ENCODE measurements at regions not wholly inside any gene's neighbourhood (a gene's known extent, or its start where the extent isn't known, plus 50 kb on each side); places are given as distances from the start of the nearest gene placed in this dataset.

- no peak for DNase-seq (ENCODE audit: low read depth)
- no peak overlapping the region for H3K4me3 ChIP-seq (ENCODE audit: low read length)
- no peak for TF ChIP-seq CTCF (conservative IDR thresholded peaks at IDR 0.05; ENCODE audit: low read depth, low read length)
Observed at GRCh38 chrX:66912417-66912816, 273.5 kb upstream of the EDA2R start.

DNA sequence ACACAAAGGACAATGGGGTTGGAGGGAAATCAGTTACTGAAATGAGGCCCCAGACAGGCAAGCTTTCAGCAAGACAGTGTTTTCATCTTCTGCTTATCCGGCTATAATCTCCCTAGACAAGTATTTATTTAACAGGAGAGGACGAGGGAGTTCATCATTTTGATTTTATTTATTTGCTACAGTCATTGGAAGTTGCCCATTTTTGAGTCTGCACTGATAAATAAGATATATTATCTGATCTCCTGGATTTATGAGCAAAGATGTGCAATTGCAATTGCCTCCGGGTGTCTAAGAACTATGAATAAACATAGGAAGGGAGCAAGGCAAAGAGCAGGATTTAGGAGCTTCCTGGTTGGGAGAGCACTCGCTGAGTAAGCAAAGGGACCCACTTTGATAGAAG, 263.2 kb upstream of the EDA2R start:
- H3K4me3 ChIP-seq (ENCODE audit: low read length): no peak overlapping the region
- TF ChIP-seq CTCF (conservative IDR thresholded peaks at IDR 0.05; ENCODE audit: low read depth, low read length): no peak
- DNase-seq (ENCODE audit: low read depth): no peak

GRCh38 chrX:66900886-66901285, 262.0 kb upstream of the EDA2R start:
- no peak for TF ChIP-seq CTCF (conservative IDR thresholded peaks at IDR 0.05; ENCODE audit: low read depth, low read length)
- no peak overlapping the region for H3K4me3 ChIP-seq (ENCODE audit: low read length)
- DNase-seq (ENCODE audit: low read depth): no peak

GRCh38 chrX:66892004-66892403, 253.1 kb upstream of the EDA2R start:
- no peak overlapping the region for H3K4me3 ChIP-seq (ENCODE audit: low read length)
- TF ChIP-seq CTCF (conservative IDR thresholded peaks at IDR 0.05; ENCODE audit: low read depth, low read length): no peak
- DNase-seq (ENCODE audit: low read depth): no peak

DNA sequence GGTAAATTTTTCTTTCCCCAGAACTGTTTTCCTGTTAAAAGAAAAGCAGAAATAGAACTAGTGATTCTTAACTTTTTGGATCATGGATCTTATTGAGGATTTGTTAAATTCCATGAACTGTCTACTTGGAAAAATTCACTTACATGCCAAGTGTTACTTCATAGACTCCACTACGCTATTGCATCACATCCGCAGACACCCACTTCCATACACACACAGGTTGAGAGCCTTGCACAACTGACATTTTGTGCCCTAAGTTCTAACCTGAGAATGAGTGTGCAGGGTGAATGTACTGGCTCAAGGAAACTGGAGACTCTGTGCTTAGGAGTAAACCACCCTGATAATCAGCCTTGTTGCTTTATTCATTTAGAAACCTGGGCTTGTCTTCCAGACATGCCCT, 250.5 kb upstream of the EDA2R start:
- H3K4me3 ChIP-seq (ENCODE audit: low read length): no peak overlapping the region
- TF ChIP-seq CTCF (conservative IDR thresholded peaks at IDR 0.05; ENCODE audit: low read depth, low read length): no peak
- DNase-seq (ENCODE audit: low read depth): no peak

GRCh38 chrX:66882101-66882500, 243.2 kb upstream of the EDA2R start:
- DNase-seq (ENCODE audit: low read depth): no peak
- TF ChIP-seq CTCF (conservative IDR thresholded peaks at IDR 0.05; ENCODE audit: low read depth, low read length): no peak
- H3K4me3 ChIP-seq (ENCODE audit: low read length): no peak overlapping the region

DNA sequence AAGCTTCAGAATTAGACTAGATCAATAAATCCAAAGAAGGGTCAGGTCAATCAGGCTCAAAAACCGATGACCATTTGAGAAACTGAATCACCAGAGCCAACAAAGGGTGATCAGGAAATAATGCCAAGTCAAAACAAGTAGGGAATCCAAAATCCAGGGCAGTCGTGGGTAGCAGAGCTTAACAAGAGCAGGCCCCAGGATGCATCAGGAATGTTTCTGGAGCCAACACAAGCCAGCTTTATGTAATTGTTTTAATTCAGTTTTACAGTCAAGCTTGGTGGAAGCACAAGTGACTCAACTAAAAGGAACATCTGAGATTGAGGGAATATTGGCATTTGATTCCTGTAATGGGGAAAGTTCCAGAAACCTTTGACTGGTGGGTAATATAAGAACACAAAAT, 237.9 kb upstream of the EDA2R start:
- TF ChIP-seq CTCF (conservative IDR thresholded peaks at IDR 0.05; ENCODE audit: low read depth, low read length): no peak
- DNase-seq (ENCODE audit: low read depth): no peak

More for the DNA sequence above, 237.9 kb upstream of the EDA2R start:
- H3K4me3 ChIP-seq (ENCODE audit: low read length): no peak overlapping the region
